Mesothelial cell of epicardium (in vitro differentiated cells): ENCODE measurements at regions not wholly inside any gene's neighbourhood (a gene's known extent, or its start where the extent isn't known, plus 50 kb on each side); places are given as distances from the start of the nearest gene placed in this dataset.

Source experiments
- DNase-seq, 2 experiments: peaks; one replicate each; pipeline ENCODE4 v3.0.0; 2021; ENCODE audit warnings: low spot score in 2 of 2; ENCODE audit not compliant: unreplicated experiment in 2 of 2
- H3K27ac Mint-ChIP-seq: 2 replicates; pipeline ENCODE4 v1.8.0; 2021; ENCODE audit warnings: mixed read lengths
- H3K27me3 Mint-ChIP-seq: 2 replicates; pipeline ENCODE4 v1.8.0; 2021; ENCODE audit warnings: low read depth, mixed read lengths
- H3K36me3 Mint-ChIP-seq: 2 replicates; pipeline ENCODE4 v1.8.0; 2021; ENCODE audit warnings: mixed read lengths
- H3K4me1 Mint-ChIP-seq: 2 replicates; pipeline ENCODE4 v1.8.0; 2021; ENCODE audit warnings: mixed read lengths
- H3K4me3 Mint-ChIP-seq: 2 replicates; pipeline ENCODE4 v1.8.0; 2021; ENCODE audit warnings: mild to moderate bottlenecking, moderate library complexity, mixed read lengths
- H3K9me3 Mint-ChIP-seq: 2 replicates; pipeline ENCODE4 v1.8.0; 2021; ENCODE audit warnings: mixed read lengths
- TF ChIP-seq, protein P1 (sequence below): fragments of 200-600 bp; sonication (generic); IDR thresholded peaks from one replicate; pipeline ENCODE4 v1.5.0; 2021; ENCODE audit warnings: antibody characterized with exemption; ENCODE audit not compliant: unreplicated experiment

DNA sequence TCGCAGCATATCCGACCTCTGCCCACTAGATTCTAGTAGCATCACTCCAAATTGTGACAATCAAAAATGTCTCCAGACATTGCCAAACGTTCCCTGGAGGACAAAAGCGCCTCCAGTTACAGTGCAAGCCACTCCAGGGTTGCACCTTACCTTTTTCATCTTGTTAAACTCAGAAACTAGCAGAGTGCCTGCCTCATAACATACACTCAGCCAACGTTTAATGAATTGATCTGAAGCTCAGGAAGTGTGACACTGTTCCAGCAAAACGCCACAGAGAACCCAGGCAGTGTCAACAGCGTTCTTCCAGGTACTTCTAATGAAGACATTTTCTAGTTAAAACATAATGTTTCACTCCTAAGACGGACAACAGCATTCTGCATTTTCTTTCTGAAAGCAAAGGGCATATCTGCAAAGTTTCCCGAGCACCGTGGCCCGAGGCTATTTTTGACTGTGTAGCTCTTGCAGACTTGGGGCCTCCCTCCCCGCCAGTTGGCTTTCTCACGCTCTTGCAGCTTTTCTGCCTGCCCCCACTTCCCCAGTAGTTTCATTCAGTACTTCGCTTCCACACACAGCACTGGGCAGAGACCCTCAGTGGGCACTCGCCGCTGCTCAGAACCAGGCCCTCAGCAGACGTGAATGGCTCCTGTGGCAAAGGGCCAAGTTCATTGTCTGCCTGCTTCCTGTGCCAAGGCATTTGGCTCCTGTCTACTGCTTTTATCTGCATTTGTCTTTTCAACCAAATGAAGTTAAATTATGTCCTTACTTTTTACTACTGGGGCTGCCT lies 133.4 kb upstream of the TTC29 start:
- H3K27ac Mint-ChIP-seq, result peak overlapping the region; percentile 86
- peaks cover 6% of the 10 kb centered on the region for H3K9me3 Mint-ChIP-seq
- no peaks in the 10 kb centered on the region for H3K36me3 Mint-ChIP-seq
- H3K27me3 Mint-ChIP-seq, result no peaks in the 10 kb centered on the region
- TF ChIP-seq, protein P1, sequence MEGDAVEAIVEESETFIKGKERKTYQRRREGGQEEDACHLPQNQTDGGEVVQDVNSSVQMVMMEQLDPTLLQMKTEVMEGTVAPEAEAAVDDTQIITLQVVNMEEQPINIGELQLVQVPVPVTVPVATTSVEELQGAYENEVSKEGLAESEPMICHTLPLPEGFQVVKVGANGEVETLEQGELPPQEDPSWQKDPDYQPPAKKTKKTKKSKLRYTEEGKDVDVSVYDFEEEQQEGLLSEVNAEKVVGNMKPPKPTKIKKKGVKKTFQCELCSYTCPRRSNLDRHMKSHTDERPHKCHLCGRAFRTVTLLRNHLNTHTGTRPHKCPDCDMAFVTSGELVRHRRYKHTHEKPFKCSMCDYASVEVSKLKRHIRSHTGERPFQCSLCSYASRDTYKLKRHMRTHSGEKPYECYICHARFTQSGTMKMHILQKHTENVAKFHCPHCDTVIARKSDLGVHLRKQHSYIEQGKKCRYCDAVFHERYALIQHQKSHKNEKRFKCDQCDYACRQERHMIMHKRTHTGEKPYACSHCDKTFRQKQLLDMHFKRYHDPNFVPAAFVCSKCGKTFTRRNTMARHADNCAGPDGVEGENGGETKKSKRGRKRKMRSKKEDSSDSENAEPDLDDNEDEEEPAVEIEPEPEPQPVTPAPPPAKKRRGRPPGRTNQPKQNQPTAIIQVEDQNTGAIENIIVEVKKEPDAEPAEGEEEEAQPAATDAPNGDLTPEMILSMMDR, result no peak
- peak; percentile 34 to 62 for DNase-seq
- peaks cover 34% of the 10 kb centered on the region for H3K4me1 Mint-ChIP-seq
- H3K4me3 Mint-ChIP-seq, result peak overlapping the region; percentile 43

DNA sequence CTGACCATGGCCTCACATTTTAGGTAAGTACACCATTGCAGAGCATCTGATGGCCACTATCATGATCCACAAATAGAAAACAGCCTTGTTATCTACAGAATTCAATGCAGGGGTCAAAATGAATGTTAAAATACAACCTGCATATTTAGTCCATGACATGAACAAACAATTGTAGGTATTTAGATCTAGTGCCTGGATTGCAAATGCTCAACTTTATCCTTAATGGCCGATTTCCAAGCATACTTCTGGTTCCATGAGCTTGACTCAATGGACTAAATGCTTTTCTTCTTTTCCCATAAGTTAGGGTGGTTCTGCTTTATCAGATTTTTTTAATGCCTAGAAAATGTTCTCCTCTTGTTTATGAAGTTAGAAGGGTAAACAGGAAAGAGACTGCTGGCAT lies 139.2 kb upstream of the TTC29 start:
- H3K36me3 Mint-ChIP-seq, result no peaks in the 10 kb centered on the region
- no peaks in the 10 kb centered on the region for H3K9me3 Mint-ChIP-seq
- no peaks in the 10 kb centered on the region for H3K27me3 Mint-ChIP-seq
- no peak for DNase-seq
- H3K4me1 Mint-ChIP-seq, result peaks cover 49% of the 10 kb centered on the region
- no peak overlapping the region for H3K4me3 Mint-ChIP-seq
- no peak overlapping the region for H3K27ac Mint-ChIP-seq
- TF ChIP-seq, protein P1, result no peak

DNA sequence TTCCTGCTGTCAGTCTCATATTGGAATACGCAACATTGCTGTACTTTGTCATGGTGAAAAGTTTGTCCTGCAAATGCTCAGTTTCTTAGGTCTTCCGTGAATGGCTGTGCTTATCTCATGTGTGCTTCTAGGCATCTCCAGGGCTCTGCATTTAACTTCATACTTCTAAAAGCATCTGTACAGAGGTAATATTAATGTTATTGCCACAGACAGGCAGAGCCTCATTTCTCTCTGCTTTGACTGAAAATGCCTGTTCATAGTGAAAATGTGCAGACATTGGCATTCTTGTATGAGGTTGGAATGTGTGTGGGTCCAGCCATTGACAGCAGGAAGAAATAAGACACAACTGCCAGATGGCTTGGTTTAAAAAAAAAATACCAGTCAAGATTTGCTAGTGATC lies 140.1 kb upstream of the TTC29 start:
- no peak for DNase-seq
- peaks cover 50% of the 10 kb centered on the region for H3K4me1 Mint-ChIP-seq
- TF ChIP-seq, protein P1, result no peak
- H3K9me3 Mint-ChIP-seq, result no peaks in the 10 kb centered on the region
- no peaks in the 10 kb centered on the region for H3K27me3 Mint-ChIP-seq
- H3K27ac Mint-ChIP-seq, result no peak overlapping the region
- H3K4me3 Mint-ChIP-seq, result no peak overlapping the region
- no peaks in the 10 kb centered on the region for H3K36me3 Mint-ChIP-seq

DNA sequence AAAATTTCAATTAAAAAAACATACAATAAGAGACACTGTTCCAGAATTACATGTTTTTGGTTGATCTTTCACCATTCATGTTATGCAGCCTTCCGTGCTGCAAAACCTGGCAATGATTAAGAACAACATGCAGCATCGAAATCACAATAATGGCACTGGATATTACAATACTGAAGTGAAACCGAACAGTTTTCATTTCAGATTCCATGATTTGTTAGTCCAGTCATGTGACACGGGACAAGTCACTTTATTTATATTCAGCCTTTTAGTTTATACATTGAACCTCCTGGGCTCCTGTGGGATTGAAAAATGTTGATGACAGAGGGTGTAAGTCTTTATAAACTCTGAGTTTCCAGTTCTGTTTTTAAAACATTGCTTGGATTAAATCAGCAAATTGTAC lies 142.5 kb upstream of the TTC29 start:
- TF ChIP-seq, protein P1, result no peak

DNA sequence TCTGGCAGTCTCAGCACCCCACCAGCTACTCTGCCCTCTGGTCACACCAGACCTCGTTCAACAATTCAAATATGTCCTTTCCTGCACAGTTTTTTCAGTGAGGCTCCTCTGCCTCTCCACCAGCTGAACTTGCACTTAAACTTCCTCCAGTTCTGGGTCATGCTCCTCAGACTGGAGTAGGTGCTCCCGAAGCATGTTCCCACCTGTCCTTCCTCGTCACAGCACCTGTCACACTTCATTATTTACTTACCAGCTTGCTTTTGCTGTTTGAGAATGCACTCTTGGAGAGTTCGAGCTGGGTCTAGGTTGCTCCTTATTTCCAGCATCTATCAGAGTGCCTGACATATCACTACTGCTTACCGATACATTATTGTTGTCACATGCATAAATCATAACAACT lies 144.8 kb upstream of the TTC29 start:
- DNase-seq, result no peak
- H3K4me1 Mint-ChIP-seq, result peaks cover 54% of the 10 kb centered on the region
- no peaks in the 10 kb centered on the region for H3K36me3 Mint-ChIP-seq
- no peak overlapping the region for H3K4me3 Mint-ChIP-seq
- H3K27me3 Mint-ChIP-seq, result no peaks in the 10 kb centered on the region
- H3K9me3 Mint-ChIP-seq, result no peaks in the 10 kb centered on the region
- TF ChIP-seq, protein P1, result no peak
- no peak overlapping the region for H3K27ac Mint-ChIP-seq

More for the DNA sequence above, 142.5 kb upstream of the TTC29 start:
- Mint-ChIP-seq H3K4me3 (no peak overlapping the region), H3K27me3 (no peaks in the 10 kb centered on the region), H3K27ac (no peak overlapping the region), H3K4me1 (peaks cover 47% of the 10 kb centered on the region), H3K9me3 (no peaks in the 10 kb centered on the region), H3K36me3 (no peaks in the 10 kb centered on the region)
- DNase-seq, result no peak
